ENCODE measurements at regions not wholly inside any gene's neighbourhood (a gene's known extent, or its start where the extent isn't known, plus 50 kb on each side); places are given as distances from the start of the nearest gene placed in this dataset.
"Not testable (repeated sequence)": the region's sequence is repeated elsewhere in the genome, so short reads cannot be mapped to it uniquely, and the experiment has no call there.

DNA sequence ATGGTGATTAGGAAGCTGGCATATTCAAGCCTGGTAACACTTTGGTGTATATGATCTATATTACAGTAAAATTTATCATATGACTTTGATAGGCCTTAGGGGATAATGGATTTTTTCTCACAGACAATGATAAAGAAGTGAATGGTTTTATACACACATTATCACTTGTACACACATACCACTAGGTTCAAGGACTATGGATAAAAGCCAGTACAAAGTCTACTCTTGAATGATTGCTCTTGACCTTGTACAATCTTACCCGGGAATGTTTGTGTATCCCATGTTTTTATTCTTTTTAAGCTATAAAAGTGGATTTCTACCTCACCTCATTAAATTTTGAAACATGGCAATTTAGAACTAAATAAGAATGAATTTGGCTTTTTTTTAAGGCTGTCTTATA lies 414.5 kb upstream of the ADAMTSL1 start:
- TF ChIP-seq, protein P1, sequence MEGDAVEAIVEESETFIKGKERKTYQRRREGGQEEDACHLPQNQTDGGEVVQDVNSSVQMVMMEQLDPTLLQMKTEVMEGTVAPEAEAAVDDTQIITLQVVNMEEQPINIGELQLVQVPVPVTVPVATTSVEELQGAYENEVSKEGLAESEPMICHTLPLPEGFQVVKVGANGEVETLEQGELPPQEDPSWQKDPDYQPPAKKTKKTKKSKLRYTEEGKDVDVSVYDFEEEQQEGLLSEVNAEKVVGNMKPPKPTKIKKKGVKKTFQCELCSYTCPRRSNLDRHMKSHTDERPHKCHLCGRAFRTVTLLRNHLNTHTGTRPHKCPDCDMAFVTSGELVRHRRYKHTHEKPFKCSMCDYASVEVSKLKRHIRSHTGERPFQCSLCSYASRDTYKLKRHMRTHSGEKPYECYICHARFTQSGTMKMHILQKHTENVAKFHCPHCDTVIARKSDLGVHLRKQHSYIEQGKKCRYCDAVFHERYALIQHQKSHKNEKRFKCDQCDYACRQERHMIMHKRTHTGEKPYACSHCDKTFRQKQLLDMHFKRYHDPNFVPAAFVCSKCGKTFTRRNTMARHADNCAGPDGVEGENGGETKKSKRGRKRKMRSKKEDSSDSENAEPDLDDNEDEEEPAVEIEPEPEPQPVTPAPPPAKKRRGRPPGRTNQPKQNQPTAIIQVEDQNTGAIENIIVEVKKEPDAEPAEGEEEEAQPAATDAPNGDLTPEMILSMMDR (IDR thresholded peaks at IDR 0.05) = no peak
- no peak for TF ChIP-seq POLR2A (IDR thresholded peaks at IDR 0.05)
- H3K27ac ChIP-seq = peak overlapping the region; percentile 47 to 73
- no peaks in the 10 kb centered on the region for H3K27me3 ChIP-seq
- intact Hi-C loops (cut with DNase I; ENCODE audit: low total_unique reads) = no loop called here
- H3K9me3 ChIP-seq = no peaks in the 10 kb centered on the region
- peaks cover 0 to 8% of the 10 kb centered on the region in 2 donors for H3K4me1 ChIP-seq
- DNase-seq = no peak
- no peak overlapping the region for H3K4me3 ChIP-seq
- H3K36me3 ChIP-seq = no peaks in the 10 kb centered on the region

DNA sequence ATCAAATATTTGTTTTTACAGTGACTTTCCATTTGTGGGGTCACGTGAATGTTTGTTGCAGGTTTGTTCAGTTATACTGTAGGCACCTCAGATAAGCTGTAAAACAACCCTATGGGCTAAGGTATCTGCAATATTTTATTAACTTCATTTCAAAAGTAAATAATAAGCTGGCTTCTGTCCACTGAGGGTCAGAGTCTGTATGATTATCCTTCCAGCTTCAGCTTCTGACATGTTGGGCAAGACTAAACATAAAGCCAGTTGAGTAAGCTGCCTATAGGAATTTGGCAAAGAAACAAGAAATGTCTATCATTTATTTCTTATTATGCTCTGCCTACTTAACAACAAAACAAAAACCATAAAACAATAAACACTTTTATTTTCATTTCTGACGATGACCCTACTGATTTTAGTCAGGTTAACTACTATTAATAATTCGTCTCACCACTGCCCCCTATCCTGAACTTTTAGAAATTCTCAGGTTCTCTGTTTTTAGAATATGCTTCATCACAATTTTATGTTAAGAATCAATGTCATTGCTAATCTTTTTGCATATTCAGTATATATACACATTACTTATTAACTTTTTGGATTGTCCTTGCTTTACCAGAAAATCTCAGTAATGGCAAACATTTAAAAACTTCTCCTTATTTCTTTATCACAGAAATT lies 413.6 kb upstream of the ADAMTSL1 start:
- H3K36me3 ChIP-seq = no peaks in the 10 kb centered on the region
- H3K9me3 ChIP-seq = no peaks in the 10 kb centered on the region
- no peak for TF ChIP-seq POLR2A (IDR thresholded peaks at IDR 0.05)
- TF ChIP-seq, protein P1 (IDR thresholded peaks at IDR 0.05) = no peak
- no peak for DNase-seq
- peaks cover 0 to 8% of the 10 kb centered on the region in 2 donors for H3K4me1 ChIP-seq
- no peaks in the 10 kb centered on the region for H3K27me3 ChIP-seq
- H3K27ac ChIP-seq = peak overlapping the region; percentile 47 to 73
- intact Hi-C loops (cut with DNase I; ENCODE audit: low total_unique reads) = no loop called here
- H3K4me3 ChIP-seq = no peak overlapping the region

DNA sequence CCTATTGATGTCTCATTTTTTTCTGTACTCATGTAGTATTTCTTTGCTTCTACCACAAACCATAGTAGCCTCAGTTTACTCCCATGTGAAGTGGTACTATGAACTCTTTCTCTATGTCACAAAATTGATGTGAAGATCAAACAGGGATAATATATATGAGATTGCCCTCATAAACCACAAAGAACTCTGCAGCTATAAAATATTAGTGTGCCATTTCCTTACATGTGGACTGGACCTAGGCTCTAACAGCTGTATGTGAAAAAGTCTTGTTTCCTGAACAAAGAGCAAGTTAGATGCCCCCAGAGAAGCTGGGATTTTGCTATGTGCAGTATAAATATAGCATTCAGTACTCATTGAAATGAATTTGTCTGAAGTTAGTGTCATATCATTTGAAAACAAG lies 412.6 kb upstream of the ADAMTSL1 start:
- Histone ChIP-seq H3K4me3 (no peak overlapping the region), H3K36me3 (no peaks in the 10 kb centered on the region), H3K9me3 (no peaks in the 10 kb centered on the region), H3K27me3 (no peaks in the 10 kb centered on the region), H3K27ac (peak overlapping the region; percentile 47 to 73), H3K4me1 (peaks cover 0 to 8% of the 10 kb centered on the region in 2 donors)
- intact Hi-C loops (cut with DNase I; ENCODE audit: low total_unique reads) = no loop called here
- DNase-seq = no peak
- no peak for TF ChIP-seq POLR2A (IDR thresholded peaks at IDR 0.05)
- TF ChIP-seq, protein P1 (IDR thresholded peaks at IDR 0.05) = no peak

DNA sequence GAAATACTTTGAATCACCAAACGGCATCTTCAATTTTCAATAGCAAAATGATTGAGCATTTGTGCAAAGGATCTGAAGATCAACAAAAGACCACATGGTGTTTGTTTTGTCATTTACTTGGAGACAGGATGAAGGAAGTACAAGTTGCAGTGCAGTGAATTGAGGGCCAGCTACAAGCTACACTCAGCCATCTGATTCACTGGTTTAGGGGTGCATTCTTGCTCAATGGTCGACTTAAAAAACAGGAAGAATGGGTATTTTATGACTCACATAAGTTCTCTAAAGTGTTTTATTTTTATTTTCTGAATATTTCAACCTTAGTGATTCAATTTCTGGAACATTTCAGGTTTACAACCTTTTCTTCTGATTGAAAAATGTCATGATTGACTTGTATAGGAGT lies 412.1 kb upstream of the ADAMTSL1 start:
- no peaks in the 10 kb centered on the region for H3K9me3 ChIP-seq
- peaks cover 0 to 8% of the 10 kb centered on the region in 2 donors for H3K4me1 ChIP-seq
- intact Hi-C loops (cut with DNase I; ENCODE audit: low total_unique reads) = no loop called here
- H3K27me3 ChIP-seq = no peaks in the 10 kb centered on the region
- DNase-seq = no peak
- TF ChIP-seq POLR2A (IDR thresholded peaks at IDR 0.05) = no peak
- TF ChIP-seq, protein P1 (IDR thresholded peaks at IDR 0.05) = no peak
- no peaks in the 10 kb centered on the region for H3K36me3 ChIP-seq
- peak overlapping the region; percentile 47 to 73 for H3K27ac ChIP-seq
- H3K4me3 ChIP-seq = no peak overlapping the region

DNA sequence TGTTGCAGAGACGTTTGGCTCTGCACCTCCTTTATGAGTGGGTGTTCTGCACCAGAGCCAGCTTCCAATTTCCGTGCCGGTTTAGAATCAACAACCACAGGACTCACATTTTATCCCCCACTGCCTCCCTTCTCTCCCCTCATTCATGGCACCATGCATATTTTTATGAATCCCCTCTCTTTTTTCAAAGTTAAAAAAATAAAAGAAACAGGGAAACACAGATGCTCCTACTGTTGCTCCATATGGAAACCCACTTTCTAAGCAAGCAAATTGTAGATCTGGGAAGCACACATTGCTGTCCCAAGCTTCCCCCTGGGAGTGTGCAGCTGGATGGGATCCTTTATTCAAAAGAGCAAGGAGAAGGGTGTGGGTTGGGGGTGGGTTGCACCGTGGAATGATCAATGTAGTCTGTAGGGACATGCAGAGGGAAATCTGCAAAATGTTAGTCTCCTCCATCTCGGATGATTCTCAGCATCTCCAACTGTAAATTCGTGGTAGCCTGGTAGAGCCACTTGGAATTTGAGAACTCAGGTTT lies 410.0 kb upstream of the ADAMTSL1 start:
- H3K4me3 ChIP-seq = no peak overlapping the region
- no peak for DNase-seq
- no peak for TF ChIP-seq POLR2A (IDR thresholded peaks at IDR 0.05)
- TF ChIP-seq, protein P1 (IDR thresholded peaks at IDR 0.05) = no peak
- H3K27ac ChIP-seq = peak overlapping the region; percentile 30 to 47
- peaks cover 0 to 8% of the 10 kb centered on the region in 2 donors for H3K4me1 ChIP-seq
- intact Hi-C loops (cut with DNase I; ENCODE audit: low total_unique reads) = no loop called here
- H3K36me3 ChIP-seq = no peaks in the 10 kb centered on the region
- H3K27me3 ChIP-seq = no peaks in the 10 kb centered on the region
- H3K9me3 ChIP-seq = no peaks in the 10 kb centered on the region

DNA sequence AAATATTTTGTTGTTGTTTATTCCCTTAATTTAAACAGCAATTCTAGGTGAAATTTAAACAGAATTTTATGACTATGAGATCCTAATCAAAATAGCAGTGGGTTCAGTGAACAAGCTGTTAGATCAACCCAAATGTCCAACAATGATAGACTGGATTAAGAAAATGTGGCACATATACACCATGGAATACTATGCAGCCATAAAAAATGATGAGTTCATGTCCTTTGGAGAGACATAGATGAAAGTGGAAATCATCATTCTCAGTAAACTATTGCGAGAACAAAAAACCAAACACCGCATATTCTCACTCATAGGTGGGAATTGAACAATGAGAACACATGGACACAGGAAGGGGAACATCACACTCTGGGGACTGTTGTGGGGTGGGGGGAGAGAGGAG lies 407.3 kb upstream of the ADAMTSL1 start:
- H3K4me1 ChIP-seq; H3K4me3 ChIP-seq; H3K36me3 ChIP-seq; H3K9me3 ChIP-seq; H3K27me3 ChIP-seq; DNase-seq; intact Hi-C loops (cut with DNase I; ENCODE audit: low total_unique reads): not testable (repeated sequence)
- peak overlapping the region in 1 of 2 donors; percentile 78 for H3K27ac ChIP-seq

Data from uterus (tissue), 3 donors.